Effector CD8-positive, alpha-beta T cell (primary cell): ENCODE measurements at regions not wholly inside any gene's neighbourhood (a gene's known extent, or its start where the extent isn't known, plus 50 kb on each side); places are given as distances from the start of the nearest gene placed in this dataset.
"Not testable (repeated sequence)": the region's sequence is repeated elsewhere in the genome, so short reads cannot be mapped to it uniquely, and the experiment has no call there.

Source experiments
- DNase-seq: peaks from one replicate; lab custom pipeline; 2025; lab: John Stamatoyannopoulos, UW

- no peak for DNase-seq
Observed at GRCh38 chr3:6435951-6436350, 425.0 kb upstream of the GRM7 start.

GRCh38 chr3:6437631-6438030 lies 423.3 kb upstream of the GRM7 start:
- DNase-seq: no peak

GRCh38 chr3:6438031-6438430 lies 422.9 kb upstream of the GRM7 start:
- DNase-seq: no peak

- DNase-seq: no peak
Observed at GRCh38 chr3:6439226-6439625, 421.7 kb upstream of the GRM7 start.

GRCh38 chr3:6439824-6440223 lies 421.1 kb upstream of the GRM7 start:
- no peak for DNase-seq

- DNase-seq: no peak
Observed at GRCh38 chr3:6444888-6445658, 415.8 kb upstream of the GRM7 start.

GRCh38 chr3:6447166-6447801 lies 413.6 kb upstream of the GRM7 start:
- DNase-seq: no peak

- DNase-seq: no peak
Observed at GRCh38 chr3:6448011-6448410, 412.9 kb upstream of the GRM7 start.

GRCh38 chr3:6449099-6449498 lies 411.8 kb upstream of the GRM7 start:
- DNase-seq: no peak

- no peak for DNase-seq
Observed at GRCh38 chr3:6452974-6453373, 407.9 kb upstream of the GRM7 start.

- no peak for DNase-seq
Observed at GRCh38 chr3:6455031-6455430, 405.9 kb upstream of the GRM7 start.

GRCh38 chr3:6467186-6467585 lies 393.7 kb upstream of the GRM7 start:
- DNase-seq: no peak

- no peak for DNase-seq
Observed at GRCh38 chr3:6468589-6468988, 392.3 kb upstream of the GRM7 start.

- no peak for DNase-seq
Observed at GRCh38 chr3:6471744-6472143, 389.2 kb upstream of the GRM7 start.

- not testable (repeated sequence) for DNase-seq
Observed at GRCh38 chr3:6490487-6491327, 370.2 kb upstream of the GRM7 start.

- no peak for DNase-seq
Observed at GRCh38 chr3:6491768-6492167, 369.1 kb upstream of the GRM7 start.

GRCh38 chr3:6492306-6492705 lies 368.6 kb upstream of the GRM7 start:
- no peak for DNase-seq

GRCh38 chr3:6498944-6499343 lies 362.0 kb upstream of the GRM7 start:
- DNase-seq: not testable (repeated sequence)

- no peak for DNase-seq
Observed at GRCh38 chr3:6504347-6504746, 356.6 kb upstream of the GRM7 start.

GRCh38 chr3:6504834-6505233 lies 356.1 kb upstream of the GRM7 start:
- DNase-seq: no peak

- DNase-seq: no peak
Observed at GRCh38 chr3:6508410-6508759, 352.5 kb upstream of the GRM7 start.

- DNase-seq: no peak
Observed at GRCh38 chr3:6509576-6509975, 351.3 kb upstream of the GRM7 start.

GRCh38 chr3:6510713-6511112 lies 350.2 kb upstream of the GRM7 start:
- DNase-seq: no peak
